T follicular helper cell (primary cell): ENCODE measurements at regions not wholly inside any gene's neighbourhood (a gene's known extent, or its start where the extent isn't known, plus 50 kb on each side); places are given as distances from the start of the nearest gene placed in this dataset.
"Not testable (repeated sequence)": the region's sequence is repeated elsewhere in the genome, so short reads cannot be mapped to it uniquely, and the experiment has no call there.

ENCODE experiments used
- DNase-seq: peaks from one replicate; pipeline ENCODE4 v3.0.0-alpha.2; 2020; ENCODE audit warnings: low read depth

GRCh38 chr9:714675-715074, 126.8 kb upstream of the DMRT1 start:
- no peak for DNase-seq

DNA sequence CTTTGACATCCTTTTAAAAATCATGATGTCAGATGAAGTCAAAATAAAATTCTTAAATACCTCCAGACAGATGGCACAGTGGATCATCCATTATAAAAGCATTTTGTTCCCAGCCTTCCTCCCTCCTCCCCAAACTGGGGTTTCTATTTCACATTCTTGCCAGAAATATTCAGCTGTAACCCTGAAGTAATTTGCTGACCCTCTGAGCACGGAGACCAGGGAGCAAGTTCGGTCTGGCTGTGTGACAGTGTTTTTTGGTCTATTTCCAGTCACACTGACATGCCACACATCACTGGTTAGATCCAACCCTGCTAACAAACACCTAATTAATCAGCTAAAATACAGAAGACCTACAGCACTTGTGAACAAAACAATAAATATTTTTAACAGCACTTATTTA, 126.2 kb upstream of the DMRT1 start:
- no peak for DNase-seq

GRCh38 chr9:715743-716400, 125.6 kb upstream of the DMRT1 start:
- DNase-seq, result no peak

GRCh38 chr9:717722-718121, 123.8 kb upstream of the DMRT1 start:
- no peak for DNase-seq

DNA sequence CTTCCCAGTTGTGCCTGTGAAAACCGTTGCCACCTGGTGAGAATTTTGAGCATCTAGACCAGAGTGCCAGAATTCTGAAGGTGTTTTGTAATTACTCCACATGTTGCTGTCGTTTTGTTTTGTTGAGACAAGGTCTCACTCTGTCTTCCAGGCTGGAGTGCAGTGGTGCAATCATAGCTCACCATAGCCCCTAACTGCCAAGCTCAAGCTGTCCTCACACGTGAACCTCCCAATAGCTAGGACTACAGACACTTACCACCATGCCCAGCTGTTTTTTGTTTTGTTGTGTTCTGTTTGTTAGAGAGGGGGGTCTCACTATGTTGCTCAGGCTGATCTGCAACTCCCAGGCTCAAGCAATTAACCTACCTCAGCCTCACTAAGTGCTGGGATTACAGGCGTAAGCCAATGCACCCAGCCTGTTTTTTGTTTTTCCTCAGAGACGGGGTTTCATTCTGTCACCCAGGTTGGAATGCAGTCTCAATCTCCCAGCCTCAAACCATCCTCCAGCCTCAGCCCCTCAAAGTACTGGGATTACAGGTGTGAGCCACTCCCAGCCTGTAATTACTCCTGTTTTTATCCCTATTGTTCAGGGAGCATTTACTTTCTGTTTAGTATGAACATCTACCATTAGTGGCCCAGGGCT, 121.1 kb upstream of the DMRT1 start:
- DNase-seq, result no peak

DNA sequence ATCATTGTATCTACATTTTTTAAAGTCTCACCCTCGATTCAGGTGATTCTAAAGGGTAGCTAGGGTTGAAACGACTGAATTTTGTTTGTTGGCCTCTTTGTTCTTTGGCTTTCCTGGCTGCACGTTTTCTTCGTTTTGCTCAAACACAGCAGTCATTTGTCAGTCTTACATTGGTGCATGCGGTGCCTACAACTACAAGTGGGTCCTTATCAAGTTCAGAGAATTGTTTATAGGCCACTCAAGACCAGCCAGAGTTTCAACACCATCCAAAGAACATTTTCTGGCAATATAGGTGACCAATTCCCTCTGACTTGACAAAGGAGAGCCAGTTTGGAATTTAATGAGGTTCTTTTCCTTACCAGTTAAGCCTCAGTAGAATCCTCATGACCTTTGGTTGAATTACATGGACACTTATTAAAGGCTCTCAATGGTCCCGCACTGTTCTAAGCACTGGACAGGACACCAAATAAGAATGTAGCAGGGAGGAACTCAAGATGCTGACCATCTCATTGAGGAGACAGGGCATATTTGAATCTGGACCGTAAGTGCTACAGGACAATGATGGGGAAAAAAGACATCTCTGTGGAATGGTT, 119.0 kb upstream of the DMRT1 start:
- no peak for DNase-seq

GRCh38 chr9:724461-724860, 117.0 kb upstream of the DMRT1 start:
- not testable (repeated sequence) for DNase-seq

DNA sequence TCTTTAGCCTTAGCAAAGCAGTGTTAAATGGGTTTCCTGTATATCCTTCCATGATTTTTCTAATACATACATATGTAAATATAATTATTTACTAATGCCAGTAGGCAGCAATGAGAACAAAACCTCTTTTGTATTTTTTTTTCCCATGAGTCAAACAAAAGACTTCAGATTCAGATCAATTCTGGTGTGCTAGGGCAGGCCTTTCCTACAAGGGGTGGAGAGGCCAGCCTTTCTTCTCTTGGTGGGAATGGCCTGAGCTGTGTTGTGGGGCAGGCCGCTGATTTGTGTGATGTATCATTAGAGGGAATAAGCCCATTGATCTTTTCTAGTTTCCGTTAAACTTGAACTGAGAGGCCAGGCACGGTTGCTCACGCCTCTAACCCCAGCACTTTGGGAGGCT, 115.5 kb upstream of the DMRT1 start:
- DNase-seq, result no peak

DNA sequence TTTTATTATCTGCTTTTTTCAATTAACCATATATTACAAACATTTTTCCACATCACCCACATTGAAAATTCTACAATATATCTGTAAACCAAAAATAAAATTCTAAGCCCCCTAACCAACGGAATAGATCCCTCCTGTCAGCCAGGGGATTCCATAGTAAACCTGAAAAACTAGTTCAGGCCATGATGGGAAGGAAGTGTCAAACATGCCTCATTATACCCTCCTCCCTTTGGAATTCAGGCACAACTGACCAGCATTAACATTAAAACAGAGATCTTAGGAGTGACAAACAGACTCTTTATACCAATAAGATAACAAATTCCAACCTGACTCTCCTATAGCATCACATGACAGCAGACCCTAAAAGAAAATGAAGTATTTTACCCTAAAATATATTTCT, 113.7 kb upstream of the DMRT1 start:
- no peak for DNase-seq

GRCh38 chr9:728535-728934, 113.0 kb upstream of the DMRT1 start:
- no peak for DNase-seq

GRCh38 chr9:731474-731873, 110.0 kb upstream of the DMRT1 start:
- no peak for DNase-seq

DNA sequence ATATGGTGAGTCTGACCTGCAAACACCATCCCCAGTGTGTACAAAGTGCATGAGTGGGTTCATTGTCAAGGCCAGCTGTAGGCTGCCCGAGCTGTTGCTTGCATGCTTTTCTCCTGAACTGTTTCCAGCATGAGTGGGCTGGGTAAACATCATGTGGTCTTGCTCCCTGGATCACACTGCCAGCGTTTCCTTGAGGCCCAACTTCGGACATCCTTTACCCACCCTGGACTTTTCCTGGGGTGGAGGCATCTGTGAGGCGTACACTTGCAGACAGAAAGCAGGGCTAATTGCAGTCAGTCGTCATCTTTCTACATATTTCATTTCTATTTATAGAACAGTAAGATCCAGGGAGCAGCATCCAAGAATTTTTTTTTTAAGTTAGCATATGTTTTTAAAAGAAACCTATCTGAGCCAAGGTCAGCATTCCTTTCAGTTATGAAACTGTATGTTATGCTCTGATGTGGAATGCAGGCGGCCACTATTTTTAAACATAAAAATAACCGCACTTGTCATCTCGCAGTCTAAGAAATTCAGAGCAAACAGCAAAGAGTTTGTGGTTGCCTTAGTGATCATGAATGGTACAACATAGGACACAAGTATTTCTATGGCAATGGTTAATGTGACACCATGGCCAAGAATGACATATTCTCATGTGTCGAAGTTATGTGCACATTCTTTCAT, 106.5 kb upstream of the DMRT1 start:
- no peak for DNase-seq

- no peak for DNase-seq
Observed at GRCh38 chr9:737400-738120, 103.9 kb upstream of the DMRT1 start.

DNA sequence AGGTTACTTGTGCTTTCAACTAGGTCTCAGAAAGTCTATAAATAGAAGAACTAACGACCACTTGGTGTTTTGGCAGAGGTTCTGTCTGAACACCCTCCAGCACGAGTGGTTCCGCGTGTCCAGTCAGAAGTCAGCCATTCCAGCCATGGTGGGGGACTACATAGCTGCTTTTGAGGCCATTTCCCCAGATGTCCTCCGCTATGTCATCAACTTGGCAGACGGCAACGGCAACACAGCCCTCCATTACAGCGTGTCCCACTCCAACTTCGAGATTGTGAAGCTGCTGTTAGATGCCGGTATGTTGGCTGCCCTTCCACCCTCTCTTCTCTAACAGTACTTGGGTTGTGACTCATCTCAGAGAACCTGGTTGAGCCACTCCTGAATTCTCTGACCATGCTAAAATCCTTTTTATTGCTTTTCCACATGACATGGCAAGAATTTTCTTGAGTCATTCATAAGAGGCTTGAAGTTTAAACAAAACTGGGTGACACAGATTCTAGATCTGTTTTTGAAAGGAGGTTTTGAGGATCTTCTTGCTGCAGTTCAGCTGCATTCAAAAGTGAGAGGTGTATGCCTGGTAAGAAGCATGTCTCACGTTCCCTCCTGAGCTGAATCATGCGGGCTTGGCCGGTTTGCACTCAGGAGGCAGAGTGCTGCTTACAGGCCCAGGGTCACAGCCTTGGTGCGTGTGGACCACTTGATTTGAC, 103.1 kb upstream of the DMRT1 start:
- no peak for DNase-seq

DNA sequence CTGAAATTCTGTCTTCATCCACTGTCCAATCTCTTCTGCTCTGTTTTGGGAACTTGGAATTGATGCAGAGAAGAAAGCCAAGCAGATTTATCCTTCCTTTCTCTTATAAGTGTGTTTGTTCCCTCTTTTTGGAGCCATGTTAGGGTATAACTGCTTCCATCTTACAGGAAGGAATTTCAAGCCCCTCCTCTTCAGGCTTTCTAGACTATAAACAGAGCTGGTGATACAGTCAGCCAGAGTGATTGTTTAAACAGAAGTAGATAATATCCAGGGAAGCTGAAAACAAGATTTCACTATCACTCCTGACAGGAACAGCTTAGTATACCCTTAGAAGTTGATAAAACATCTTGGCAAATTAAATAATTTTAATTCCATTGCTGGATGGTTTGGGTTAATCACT, 102.1 kb upstream of the DMRT1 start:
- DNase-seq, result no peak

DNA sequence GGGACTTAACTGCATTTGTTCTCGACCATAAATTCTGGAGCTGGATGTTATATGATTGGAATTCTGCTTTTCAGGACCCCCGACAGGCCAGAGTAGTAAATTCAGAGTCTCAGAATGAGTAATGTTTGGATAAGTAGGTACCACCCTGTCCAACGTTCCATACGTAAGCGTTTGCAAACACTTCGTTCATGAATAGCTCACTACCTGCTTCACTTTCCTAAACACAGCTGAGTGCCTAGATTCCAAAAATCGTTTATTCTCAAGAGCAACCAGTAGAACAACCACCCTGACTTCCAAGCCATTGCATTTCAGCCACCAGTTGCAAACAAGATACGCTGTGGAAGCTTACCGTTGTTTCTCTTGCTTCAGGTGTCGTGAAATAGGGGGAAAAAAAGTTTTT, 101.3 kb upstream of the DMRT1 start:
- no peak for DNase-seq

DNA sequence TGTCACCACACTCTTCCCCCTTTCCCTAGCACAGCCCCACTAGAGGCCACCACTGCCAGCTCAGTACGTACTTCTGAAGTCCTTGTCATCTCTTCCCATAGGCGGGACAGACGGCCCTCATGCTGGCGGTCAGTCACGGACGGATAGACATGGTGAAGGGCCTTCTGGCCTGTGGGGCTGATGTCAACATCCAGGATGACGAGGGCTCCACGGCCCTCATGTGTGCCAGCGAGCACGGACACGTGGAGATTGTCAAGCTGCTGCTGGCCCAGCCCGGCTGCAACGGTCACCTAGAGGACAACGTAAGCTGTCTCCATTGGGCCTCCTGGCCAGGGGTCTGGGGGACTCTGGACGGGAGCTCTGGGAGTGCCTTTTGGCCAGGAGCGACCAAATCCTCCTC, 99.4 kb upstream of the DMRT1 start:
- DNase-seq, result no peak

GRCh38 chr9:742914-743589, 98.4 kb upstream of the DMRT1 start:
- no peak for DNase-seq

GRCh38 chr9:744046-744712, 97.3 kb upstream of the DMRT1 start:
- DNase-seq, result no peak

- DNase-seq, result no peak
Observed at GRCh38 chr9:744790-745484, 96.6 kb upstream of the DMRT1 start.
